ENCODE measurements at regions not wholly inside any gene's neighbourhood (a gene's known extent, or its start where the extent isn't known, plus 50 kb on each side); places are given as distances from the start of the nearest gene placed in this dataset.

DNA sequence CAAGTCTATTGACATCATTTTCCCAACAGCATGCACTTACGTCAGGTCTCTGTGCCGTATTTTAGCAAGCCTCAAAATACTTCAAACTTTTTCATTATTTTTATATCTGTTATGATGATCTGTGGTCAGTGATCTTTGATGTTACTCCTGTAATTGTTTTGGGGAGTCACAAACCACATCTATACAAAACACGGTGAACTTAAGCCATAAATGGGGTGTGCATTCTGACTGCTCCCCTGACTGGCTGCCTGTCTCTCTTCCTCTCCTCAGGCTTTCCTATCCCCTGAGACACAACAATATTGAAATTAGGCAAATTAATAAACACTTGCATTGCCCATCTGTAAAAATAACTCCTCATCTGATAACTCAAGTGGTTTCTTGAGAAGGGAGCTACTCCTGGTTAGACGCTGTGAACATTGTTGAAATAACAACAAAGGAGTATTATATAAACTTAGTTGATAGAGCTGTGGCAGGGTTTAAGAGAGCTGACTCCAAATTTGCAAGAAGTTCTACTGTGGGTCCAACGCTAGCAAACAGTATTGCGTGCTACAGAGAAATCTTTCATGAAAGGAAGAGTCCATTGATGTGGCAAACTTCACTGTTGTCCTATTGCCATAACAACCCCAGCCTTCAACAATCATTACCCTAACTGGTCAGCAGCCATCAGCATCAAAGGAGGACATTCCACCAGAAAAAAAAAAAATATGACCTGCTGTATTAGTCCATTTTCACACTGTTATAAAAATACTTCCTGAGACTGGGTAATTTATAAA, 105.8 kb upstream of the DSCAM start:
- Mint-ChIP-seq H3K36me3 (ENCODE audit: low read depth) (no peaks in the 10 kb centered on the region), H3K27me3 (ENCODE audit: low read depth) (peaks cover 7% of the 10 kb centered on the region), H3K4me1 (no peaks in the 10 kb centered on the region), H3K27ac (ENCODE audit: unreplicated experiment) (no peak overlapping the region), H3K4me3 (no peak overlapping the region), H3K9me3 (peaks cover 2% of the 10 kb centered on the region)
- DNase-seq (ENCODE audit: low read depth, low spot score) = no peak
- TF ChIP-seq, protein P1, sequence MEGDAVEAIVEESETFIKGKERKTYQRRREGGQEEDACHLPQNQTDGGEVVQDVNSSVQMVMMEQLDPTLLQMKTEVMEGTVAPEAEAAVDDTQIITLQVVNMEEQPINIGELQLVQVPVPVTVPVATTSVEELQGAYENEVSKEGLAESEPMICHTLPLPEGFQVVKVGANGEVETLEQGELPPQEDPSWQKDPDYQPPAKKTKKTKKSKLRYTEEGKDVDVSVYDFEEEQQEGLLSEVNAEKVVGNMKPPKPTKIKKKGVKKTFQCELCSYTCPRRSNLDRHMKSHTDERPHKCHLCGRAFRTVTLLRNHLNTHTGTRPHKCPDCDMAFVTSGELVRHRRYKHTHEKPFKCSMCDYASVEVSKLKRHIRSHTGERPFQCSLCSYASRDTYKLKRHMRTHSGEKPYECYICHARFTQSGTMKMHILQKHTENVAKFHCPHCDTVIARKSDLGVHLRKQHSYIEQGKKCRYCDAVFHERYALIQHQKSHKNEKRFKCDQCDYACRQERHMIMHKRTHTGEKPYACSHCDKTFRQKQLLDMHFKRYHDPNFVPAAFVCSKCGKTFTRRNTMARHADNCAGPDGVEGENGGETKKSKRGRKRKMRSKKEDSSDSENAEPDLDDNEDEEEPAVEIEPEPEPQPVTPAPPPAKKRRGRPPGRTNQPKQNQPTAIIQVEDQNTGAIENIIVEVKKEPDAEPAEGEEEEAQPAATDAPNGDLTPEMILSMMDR (conservative IDR thresholded peaks at IDR 0.05) = no peak

GRCh38 chr21:40964691-40965090, 117.7 kb upstream of the DSCAM start:
- peaks cover 11% of the 10 kb centered on the region for H3K27me3 Mint-ChIP-seq (ENCODE audit: low read depth)
- H3K27ac Mint-ChIP-seq (ENCODE audit: unreplicated experiment) = no peak overlapping the region
- peaks cover 7% of the 10 kb centered on the region for H3K9me3 Mint-ChIP-seq
- TF ChIP-seq, protein P1 (conservative IDR thresholded peaks at IDR 0.05) = no peak
- no peak for DNase-seq (ENCODE audit: low read depth, low spot score)
- H3K36me3 Mint-ChIP-seq (ENCODE audit: low read depth) = no peaks in the 10 kb centered on the region
- H3K4me3 Mint-ChIP-seq = no peak overlapping the region
- peaks cover 9% of the 10 kb centered on the region for H3K4me1 Mint-ChIP-seq

DNA sequence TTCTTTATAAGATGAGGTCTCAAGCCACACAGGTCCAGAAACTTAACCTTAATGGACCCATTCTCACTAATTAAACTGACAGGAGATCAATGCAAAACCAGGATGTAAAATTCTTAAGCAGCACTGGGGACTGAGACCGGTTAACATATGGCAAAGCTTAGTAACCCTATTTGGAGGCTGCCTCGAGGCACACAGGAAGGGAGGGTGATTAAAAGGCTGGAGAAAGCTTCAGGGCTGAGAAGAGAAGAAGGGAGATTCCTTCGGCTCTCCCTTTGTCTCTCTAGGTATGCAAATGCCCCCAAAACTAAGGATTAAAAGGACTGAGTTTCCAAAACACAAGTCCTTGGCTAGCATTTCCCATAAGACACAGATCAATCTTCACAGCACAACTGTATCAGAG, 120.8 kb upstream of the DSCAM start:
- no peak for DNase-seq (ENCODE audit: low read depth, low spot score)
- Mint-ChIP-seq H3K36me3 (ENCODE audit: low read depth) (no peaks in the 10 kb centered on the region), H3K4me1 (peaks cover 9% of the 10 kb centered on the region), H3K27ac (ENCODE audit: unreplicated experiment) (no peak overlapping the region), H3K9me3 (no peaks in the 10 kb centered on the region), H3K27me3 (ENCODE audit: low read depth) (peaks cover 14% of the 10 kb centered on the region), H3K4me3 (no peak overlapping the region)
- TF ChIP-seq, protein P1 (conservative IDR thresholded peaks at IDR 0.05) = no peak

DNA sequence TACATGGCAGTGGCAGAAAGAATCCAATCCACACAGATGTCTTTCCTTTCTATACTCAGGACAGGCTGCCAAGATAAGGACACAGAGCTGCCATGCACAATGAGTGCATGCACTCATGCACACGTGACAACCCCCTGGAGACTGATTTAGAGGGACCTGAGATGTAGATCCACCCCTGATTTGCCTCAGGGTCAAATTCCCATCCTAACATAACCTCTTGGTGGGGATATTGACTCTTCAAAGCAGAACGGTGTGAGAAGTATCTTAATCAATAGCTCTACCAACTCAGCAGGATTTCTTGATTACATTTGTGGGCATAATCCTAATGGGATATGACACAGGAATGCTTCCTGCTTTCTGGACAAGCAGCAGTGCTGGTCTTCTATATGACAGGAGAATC, 125.2 kb upstream of the DSCAM start:
- Mint-ChIP-seq H3K4me3 (no peak overlapping the region), H3K27me3 (ENCODE audit: low read depth) (peaks cover 14% of the 10 kb centered on the region), H3K36me3 (ENCODE audit: low read depth) (no peaks in the 10 kb centered on the region), H3K4me1 (peaks cover 6% of the 10 kb centered on the region), H3K9me3 (peaks cover 3% of the 10 kb centered on the region), H3K27ac (ENCODE audit: unreplicated experiment) (no peak overlapping the region)
- no peak for DNase-seq (ENCODE audit: low read depth, low spot score)
- TF ChIP-seq, protein P1 (conservative IDR thresholded peaks at IDR 0.05) = no peak

- Mint-ChIP-seq H3K4me1 (no peaks in the 10 kb centered on the region), H3K9me3 (peaks cover 7% of the 10 kb centered on the region)
Observed at GRCh38 chr21:40976198-40977109, 129.5 kb upstream of the DSCAM start.

More at GRCh38 chr21:40976198-40977109, 129.5 kb upstream of the DSCAM start:
- Mint-ChIP-seq H3K27ac (ENCODE audit: unreplicated experiment) (no peak overlapping the region), H3K36me3 (ENCODE audit: low read depth) (no peaks in the 10 kb centered on the region), H3K27me3 (ENCODE audit: low read depth) (no peaks in the 10 kb centered on the region), H3K4me3 (no peak overlapping the region)
- TF ChIP-seq, protein P1 (conservative IDR thresholded peaks at IDR 0.05) = no peak
- no peak for DNase-seq (ENCODE audit: low read depth, low spot score)

All from neural crest cell (in vitro differentiated cells).